ENCODE measurements at regions not wholly inside any gene's neighbourhood (a gene's known extent, or its start where the extent isn't known, plus 50 kb on each side); places are given as distances from the start of the nearest gene placed in this dataset.

DNA sequence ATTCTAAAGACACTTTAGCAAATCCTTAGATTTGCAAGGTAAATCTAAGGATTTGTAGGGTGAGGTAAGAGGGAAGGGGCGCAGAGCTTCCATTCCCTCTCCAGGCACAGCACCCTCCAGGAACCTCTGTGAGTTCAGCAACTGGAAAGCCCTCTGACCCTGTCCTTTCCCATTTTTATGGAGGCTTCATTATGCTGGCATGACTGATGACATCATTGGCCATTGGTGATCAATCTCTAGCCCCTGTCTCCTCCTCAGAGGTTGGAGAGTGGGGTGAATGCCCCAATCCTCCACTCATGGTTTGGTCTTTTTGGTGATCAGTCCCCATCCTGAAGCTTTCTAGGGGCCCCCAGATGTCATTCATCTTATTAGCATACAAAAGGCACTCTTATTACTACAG, 187.8 kb downstream of the TSN start:
- 0% methylated on average over 1 of the region's 1 CpG for WGBS (ENCODE audit: insufficient coverage, low coverage, missing lambda C conversion rate)
- CTCF ChIA-PET (ENCODE audit: low intra/inter-chr PET ratio): no interaction called here
- POLR2A ChIA-PET: interaction anchor here (0.7 kb wide), 1 partner anchor 34 kb away, joined by 3 read pairs; no protein-coding TSS in a partner anchor
- Histone ChIP-seq H3K4me1 (replicated peaks in 1 of 2; ENCODE audit: control insufficient read depth in 2 of 2, insufficient read depth in 2 of 2, low read length in 2 of 2) (no peaks in the 10 kb centered on the region), H3K9me3 (replicated peaks; ENCODE audit: control insufficient read depth, insufficient read depth, low read depth, low read length) (no peaks in the 10 kb centered on the region), H3K27ac (ENCODE audit: extremely low read depth, low read depth, low read length) (no peak overlapping the region), H3K9ac (ENCODE audit: insufficient read depth in 1 of 2, low read depth in 2 of 2, low read length in 2 of 2) (no peak overlapping the region), H3K9me1 (ENCODE audit: control insufficient read depth, insufficient read depth, low read length) (no peaks in the 10 kb centered on the region), H3K4me3 (no peak overlapping the region), H3K27me3 (ENCODE audit: control insufficient read depth in 2 of 2, insufficient read depth in 2 of 2, low read length in 2 of 2) (no peaks in the 10 kb centered on the region), H2AFZ (ENCODE audit: low read depth, low read length) (no peak overlapping the region), H3K4me2 (ENCODE audit: insufficient read depth, low read length) (no peak overlapping the region), H3K79me2 (ENCODE audit: control insufficient read depth, insufficient read depth, low read length) (no peaks in the 10 kb centered on the region), H3K36me3 (ENCODE audit: control insufficient read depth, insufficient read depth, low read length) (no peaks in the 10 kb centered on the region), H4K20me1 (replicated peaks; ENCODE audit: control insufficient read depth, insufficient read depth, low read length) (no peaks in the 10 kb centered on the region)
- TF ChIP-seq, protein P1, sequence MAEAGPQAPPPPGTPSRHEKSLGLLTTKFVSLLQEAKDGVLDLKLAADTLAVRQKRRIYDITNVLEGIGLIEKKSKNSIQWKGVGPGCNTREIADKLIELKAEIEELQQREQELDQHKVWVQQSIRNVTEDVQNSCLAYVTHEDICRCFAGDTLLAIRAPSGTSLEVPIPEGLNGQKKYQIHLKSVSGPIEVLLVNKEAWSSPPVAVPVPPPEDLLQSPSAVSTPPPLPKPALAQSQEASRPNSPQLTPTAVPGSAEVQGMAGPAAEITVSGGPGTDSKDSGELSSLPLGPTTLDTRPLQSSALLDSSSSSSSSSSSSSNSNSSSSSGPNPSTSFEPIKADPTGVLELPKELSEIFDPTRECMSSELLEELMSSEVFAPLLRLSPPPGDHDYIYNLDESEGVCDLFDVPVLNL (CRISPR knock-in tag; IDR thresholded peaks at IDR 0.05; ENCODE audit: low read depth): no peak
- TF ChIP-seq ZNF77 (CRISPR knock-in tag; IDR thresholded peaks at IDR 0.05): no peak
- no peak for TF ChIP-seq STAG1 (CRISPR knock-in tag; IDR thresholded peaks at IDR 0.05; ENCODE audit: borderline replicate concordance)
- TF ChIP-seq FOXA1 (IDR thresholded peaks at IDR 0.05; ENCODE audit: borderline replicate concordance): no peak
- no peak for TF ChIP-seq CREBBP (IDR thresholded peaks at IDR 0.05; ENCODE audit: low read depth, low read length)
- no peak for TF ChIP-seq ZNF232 (CRISPR knock-in tag; IDR thresholded peaks at IDR 0.05)
- no peak for FAIRE-seq
- intact Hi-C loops (cut with micrococcal nuclease): no loop called here
- no peak for DNase-seq (ENCODE audit: extremely low read depth in 1 of 4, low spot score in 3 of 4)
- BruUV-seq (replicated peaks): no TSS peak
- ATAC-seq: no peak
- in situ Hi-C loops (cut with MboI): no loop called here
